Stromal cell of bone marrow (primary cell): ENCODE measurements at regions not wholly inside any gene's neighbourhood (a gene's known extent, or its start where the extent isn't known, plus 50 kb on each side); places are given as distances from the start of the nearest gene placed in this dataset.
"Not testable (repeated sequence)": the region's sequence is repeated elsewhere in the genome, so short reads cannot be mapped to it uniquely, and the experiment has no call there.

Experiments
- DNase-seq: peaks from one replicate; pipeline ENCODE4 v3.0.0-alpha.2; 2012; ENCODE audit warnings: low read depth

DNA sequence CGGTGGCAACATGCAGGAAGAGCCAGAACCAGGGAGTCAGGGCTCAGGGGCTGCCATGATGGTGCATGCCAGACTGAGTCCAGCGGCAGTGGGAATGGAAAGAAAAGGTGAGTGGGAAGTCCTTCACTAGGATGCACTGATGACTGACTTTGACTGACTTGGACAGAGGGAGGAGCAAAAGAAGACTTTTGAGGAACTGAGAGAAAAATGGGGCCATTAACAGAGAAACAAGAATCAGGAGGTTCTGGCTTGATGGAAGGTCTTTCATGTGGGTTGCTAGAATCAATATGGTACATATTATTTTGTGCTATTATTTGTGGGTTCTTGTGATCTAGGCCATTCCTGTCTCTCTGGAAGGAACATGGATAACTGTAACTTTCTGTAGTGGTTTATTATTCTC, 454.6 kb upstream of the PROX1 start:
- no peak for DNase-seq

DNA sequence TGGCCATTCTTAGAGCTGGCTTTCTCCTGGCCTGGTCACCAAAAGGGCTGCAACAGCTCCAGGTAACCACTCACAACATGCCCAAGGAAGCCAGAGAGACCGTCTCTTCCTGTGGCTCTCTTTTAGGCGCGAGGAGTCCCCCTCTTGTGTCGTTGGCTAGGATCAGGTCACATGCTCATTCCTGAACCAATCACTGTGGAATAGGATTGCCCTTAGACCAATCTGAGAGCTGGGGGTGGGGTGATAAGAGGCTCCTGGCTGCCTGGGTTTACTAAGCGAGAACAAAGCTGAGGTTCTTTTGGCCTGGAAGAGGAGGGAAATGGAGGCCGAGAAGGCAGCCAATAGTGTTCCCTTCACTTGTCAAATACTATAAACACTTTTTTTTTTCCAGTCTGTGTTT, 452.1 kb upstream of the PROX1 start:
- DNase-seq, result no peak

DNA sequence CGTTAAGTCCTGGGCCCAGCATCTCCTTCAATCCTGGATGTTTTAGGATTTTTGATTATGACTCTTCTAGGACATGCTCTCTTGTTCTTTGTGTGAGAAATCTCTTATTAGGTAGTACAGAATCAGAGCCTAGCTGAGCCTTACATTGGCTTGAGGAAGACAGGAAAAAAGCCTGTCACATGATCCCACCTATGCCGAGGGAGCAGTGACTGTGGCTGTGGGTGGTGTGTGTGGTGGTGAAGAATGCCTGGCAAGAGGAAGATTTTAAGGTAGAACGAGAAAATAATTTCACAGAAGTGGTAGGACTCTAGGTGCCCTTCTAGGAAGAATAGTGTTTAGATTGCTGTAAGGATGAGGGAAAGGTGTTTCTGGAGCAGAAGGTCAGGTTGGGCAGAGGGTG, 449.5 kb upstream of the PROX1 start:
- DNase-seq, result no peak

DNA sequence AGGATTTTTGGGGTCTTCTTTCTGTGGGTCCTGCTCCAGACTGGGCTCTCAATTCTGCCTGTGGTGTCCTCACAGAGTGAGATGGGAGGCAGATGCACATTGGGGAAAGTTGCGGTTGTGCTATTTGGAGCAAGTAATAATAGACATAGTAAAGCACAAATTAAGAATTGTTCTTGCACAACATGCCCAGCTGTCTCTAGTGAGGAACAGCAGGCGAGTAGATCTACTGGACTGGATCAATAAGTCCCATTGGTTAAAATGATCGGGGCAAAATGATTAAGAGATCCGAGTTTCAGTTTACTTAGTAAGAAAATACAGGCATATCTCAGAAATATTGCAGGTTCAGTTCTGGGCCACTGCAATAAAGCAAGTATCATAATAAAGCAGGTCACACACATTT, 448.3 kb upstream of the PROX1 start:
- no peak for DNase-seq

DNA sequence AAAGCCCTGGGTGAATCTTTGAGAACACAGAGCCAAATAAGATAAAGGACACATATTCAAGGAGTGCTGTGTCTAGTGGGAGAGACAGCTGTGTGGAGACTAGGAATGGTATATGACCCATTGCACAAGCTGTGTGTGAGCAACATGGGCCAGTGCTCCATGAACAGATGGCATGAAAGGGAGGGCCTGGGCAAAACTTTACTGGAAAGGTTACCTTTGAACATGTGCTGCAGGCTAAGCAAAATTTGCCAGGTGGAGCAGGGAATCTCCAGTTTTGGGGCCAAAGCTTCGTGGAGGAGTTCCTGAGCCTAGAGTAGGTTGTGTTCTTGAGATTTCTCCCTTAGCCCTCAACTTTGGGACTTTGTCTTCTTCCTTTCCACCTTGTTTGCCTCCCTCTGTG, 446.1 kb upstream of the PROX1 start:
- DNase-seq, result no peak

DNA sequence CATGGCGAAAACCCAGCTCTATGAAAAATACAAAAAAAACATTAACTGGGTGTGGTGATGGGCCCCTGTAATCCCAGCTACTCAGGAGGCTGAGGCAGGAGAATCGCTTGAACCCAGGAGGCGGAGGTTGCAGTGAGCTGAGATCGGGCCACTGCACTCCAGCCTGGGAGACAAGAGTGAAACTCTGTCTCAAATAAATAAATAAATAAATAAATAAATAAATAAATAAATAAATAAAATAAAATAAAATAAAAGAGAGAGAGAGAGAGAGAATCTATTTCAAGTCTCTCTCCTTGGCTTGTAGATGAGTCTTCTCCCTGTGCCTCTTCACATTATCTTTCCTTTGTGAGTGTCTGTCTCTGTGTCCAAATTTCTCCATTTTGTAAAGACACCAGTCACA, 442.6 kb upstream of the PROX1 start:
- not testable (repeated sequence) for DNase-seq

DNA sequence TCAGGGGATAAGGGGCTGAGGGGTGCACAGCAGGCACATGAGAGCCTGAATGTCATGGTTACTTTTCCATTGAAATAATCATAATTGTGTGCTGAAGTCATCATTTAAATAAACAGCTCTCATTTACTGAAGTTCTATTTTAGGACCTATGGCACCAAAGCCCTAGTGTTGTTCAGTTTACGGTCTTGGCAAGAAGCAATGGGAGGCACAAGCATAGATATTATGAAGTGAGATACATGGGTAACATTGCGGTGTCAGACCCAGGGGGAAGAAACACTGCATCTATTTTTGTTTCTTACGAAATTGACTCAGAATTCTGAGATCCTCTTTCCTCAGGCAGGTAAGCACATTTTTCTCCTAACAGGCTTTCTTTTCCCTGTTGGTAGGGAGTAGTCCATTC, 437.8 kb upstream of the PROX1 start:
- DNase-seq, result no peak

DNA sequence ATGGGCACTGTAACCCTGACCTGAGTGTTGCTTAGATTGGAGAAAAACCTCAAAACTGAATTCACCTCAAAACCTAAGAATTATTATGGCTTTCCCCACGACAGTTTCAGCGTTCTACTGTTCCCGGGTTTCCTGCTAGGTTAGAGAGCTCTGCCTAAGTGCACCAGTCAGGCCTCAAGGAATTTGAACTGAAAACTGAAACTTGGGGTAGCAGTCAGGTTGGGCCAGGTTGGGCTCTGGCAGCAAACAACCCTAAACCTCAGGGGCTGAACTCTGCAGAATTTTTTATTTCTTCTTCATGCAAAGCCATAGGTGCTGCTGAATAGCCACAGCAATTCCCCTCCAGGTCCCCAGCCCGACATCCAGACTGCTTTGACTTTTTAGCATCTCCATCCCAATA, 437.0 kb upstream of the PROX1 start:
- no peak for DNase-seq

DNA sequence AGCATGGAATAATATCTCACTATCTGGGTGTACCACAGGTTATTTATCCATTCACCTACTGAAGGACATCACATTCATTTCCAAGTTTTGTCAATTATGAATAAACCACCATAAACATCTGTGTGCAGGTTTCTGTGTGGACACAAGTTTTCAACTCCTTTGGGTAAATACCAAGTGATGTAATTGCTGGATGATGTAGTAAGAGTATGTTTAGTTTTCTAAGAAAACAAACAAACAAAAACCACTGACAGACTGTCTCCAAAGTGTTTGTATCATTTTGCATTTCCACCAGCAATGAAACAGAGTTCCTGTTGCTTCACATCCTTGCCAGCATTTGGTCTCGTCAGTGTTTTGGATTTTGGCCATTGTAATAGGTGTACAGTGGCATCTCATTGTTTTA, 435.7 kb upstream of the PROX1 start:
- no peak for DNase-seq

DNA sequence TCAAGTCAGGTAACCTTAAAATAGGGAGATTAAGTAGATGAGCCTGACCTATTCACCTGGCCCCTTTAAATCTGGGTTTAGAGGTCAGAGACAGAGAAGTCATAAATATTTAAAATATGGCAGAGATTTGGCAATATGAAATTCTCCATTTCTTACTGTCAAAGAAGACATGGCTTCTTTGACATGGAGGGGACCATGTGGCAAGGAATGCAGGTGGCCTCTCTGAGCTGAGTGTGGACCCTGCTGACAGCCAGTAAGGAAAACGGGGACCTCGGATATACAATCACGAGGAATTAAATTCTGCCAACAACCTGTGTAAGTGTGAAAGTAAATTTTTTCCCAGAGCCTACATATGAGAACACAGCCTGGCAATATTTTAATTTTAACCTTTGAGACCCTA, 427.5 kb upstream of the PROX1 start:
- no peak for DNase-seq

DNA sequence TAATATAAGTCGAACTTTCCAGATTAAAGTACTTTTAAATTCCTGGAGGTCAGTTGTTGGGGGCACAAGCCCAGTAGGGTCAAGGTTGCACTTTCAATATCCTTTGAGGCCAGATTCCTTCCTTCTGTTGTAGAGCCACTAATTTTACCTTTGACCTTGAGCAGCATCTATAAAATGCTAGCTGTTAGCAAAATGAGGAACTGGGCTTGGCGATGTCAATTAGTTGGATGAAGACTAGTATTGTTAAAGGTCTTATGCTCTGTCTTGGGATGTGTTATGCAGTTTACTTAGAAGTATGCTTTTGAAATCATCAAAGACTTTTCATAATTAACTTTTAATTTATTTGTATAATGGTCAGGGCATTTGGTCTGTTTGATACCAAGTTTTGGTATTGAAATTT, 425.9 kb upstream of the PROX1 start:
- DNase-seq, result no peak

DNA sequence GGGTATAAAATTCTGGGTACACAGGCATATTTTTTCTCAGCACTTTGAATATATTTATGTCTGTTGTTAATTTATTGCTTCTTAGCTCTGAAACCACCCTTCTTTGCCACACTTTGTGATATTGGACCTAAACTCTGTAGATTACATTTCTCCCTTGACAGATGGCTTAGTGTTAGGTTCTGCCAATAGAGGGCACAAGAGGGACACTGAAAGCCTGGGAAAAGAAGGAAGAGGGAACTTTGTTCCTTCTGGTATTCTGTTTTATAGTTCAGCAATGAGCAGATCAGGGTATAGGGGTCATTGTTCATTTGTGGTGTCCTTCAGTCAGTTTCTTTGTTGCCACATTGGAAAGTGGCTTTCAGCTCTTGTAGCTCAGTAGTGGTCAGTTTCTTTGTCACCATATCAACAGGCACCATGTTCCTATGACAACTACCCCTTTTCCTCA, 423.5 kb upstream of the PROX1 start:
- DNase-seq, result no peak

DNA sequence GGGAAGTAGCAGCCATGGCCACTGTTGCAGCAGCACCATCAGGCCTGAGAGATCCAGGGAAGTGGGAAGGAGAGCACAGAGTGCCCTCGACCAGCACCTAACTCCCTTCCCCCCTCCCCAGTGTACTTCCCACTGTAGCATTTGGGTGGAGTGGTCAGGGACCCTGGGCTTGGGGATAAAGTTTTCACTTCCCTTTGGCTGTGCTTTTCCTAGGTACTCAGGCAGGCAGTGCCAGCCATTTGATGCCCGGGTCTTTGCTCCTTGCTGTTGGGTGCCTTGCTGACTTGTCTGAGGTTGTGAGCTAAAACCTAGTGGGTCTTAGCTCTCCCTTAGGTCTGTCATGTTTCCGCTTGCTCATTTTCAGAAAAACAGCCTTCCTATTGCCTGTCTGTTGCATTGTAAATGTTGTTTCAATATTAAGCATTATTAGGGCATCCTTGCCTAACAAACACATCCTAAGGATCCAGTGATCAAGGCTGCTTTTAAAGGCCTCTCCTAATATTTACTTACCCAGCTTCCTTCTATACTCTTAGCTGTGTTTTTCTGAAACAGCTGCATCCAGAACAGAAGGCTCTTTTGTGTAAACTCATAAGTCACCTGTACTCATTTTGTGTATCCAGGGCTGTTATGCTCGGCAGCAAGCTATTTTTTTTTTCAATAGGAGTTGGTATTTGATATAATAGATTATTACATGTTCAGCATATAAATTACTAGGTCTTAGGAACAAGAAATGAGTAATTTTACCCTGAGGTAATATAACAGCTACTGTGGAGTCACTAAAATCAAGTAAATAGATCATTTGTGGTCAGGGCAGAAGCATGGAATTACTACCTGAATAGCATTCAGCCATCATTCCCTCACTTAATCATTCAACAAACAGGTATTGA, 418.6 kb upstream of the PROX1 start:
- DNase-seq, result no peak

DNA sequence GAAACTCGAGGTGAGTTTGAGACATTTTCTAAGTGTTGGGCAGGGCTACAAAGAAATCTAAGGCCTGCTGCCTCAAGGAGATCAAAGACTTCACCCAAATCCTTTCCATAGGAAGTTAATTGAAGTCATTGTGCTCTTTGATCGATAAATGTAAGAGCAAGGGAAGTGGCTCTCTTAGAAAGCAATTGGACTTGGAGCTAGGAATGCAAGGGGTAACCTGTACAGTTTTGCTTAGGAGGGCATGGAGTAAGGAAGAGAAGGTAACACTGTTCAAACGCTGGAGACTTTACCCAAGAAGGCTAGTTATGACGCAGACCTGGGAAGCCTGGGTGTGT, 418.0 kb upstream of the PROX1 start:
- DNase-seq, result no peak

DNA sequence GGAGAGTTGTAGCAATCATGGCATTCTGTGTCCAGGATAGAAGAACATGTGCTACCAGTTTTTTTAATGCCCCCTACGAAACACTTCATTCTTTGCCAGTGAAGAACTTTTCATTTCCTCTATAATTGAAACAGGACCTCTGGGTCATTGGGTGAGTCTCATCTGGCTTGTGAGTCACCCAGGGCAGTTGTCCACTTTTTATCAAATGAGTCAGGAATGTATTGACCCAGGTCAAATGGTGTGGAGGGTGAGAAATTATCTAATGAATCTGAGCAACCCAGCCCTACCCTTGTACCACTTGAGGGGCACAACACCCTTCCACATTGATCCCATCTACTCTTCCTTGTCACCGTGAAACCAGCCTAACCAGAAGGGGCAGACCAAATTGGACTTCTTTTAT, 417.3 kb upstream of the PROX1 start:
- DNase-seq, result no peak

DNA sequence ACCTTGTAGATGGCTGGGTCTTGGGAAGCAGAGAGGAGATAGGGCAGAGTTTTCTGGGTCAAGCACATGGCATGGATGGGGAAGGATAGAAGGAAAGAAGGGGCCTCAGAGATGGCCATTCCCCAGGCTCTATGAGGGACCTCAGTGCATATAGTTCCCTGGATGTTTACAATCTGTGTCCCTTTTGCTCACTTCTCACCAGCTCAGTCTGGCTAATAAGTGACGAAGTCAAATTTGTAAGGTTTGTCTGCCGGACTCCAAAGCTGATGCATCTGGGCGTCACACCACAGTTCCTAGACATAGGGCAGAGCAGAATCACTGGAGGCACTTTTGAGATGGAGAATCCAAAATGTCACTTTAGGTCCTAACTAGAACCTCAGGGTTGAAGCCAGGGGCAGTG, 416.4 kb upstream of the PROX1 start:
- DNase-seq, result no peak

DNA sequence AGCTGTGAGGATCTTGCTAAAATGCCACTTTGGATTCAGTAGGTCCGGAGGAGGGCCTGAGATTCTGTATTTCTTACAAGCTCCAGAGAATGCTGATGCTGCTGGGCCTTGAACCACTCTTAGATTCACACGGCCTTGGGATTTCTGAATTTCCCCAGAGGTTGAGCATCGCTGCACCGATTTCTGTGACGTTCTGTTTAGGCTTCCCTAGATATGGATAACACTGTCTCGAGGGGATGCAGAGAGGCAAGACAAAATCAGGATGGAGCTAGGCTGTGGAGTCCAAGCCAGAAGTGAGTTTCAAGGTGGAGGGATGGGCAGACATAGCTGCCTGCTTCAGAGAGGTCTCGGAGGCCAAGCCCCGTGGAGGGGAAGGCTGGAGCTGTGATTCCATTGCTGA, 415.9 kb upstream of the PROX1 start:
- DNase-seq, result no peak

DNA sequence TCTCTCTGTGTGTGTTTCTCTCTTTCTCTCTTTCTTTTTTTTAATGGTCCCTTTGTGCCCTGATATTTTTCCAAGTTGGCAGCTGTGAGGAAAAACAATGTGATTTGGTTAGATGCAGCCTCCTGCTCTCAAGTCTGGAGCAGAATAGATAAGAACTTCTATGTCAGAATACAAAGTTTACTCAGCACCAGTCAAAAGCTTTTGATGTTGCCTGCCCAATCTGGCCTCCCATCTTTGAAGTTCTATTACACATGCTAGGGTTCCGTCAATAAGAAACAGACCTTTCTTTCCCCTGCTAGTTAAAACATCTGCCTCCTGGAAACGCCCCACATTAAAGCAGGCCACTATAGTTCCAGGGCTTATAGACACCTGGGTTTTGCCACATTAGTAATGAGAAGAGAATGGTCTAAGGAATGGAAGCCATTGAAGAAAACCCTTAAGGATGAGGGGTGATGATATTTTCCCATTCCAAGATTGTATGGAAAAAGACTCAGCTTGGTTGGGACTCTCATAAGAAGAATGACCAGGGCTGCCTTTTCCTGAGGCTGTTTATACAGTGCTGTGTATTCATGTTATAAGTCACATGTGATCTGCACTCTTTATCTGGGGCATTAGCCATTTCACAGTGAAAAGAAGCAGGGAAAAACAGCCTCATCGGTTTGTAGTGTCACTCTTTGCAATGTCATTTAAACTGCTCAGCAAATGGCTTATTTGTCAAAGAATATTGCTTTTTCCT, 414.7 kb upstream of the PROX1 start:
- DNase-seq, result no peak

DNA sequence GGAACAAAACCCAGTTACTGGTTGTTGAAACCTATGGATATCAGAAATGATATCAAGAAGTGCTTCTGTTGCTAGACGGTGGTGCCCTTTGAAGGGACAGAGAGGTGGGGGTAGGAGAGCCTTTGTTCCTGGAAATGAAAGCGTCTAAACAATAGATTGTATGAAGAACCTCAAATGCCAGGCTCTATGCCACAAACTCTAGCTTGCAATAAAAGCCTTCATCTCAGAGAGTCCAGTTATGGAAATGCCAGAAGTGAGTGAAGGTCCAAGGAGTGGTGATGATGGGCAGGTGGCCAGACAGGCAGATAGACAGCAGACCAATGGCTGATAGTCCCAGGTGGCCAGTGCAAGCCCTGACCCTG, 414.1 kb upstream of the PROX1 start:
- no peak for DNase-seq

DNA sequence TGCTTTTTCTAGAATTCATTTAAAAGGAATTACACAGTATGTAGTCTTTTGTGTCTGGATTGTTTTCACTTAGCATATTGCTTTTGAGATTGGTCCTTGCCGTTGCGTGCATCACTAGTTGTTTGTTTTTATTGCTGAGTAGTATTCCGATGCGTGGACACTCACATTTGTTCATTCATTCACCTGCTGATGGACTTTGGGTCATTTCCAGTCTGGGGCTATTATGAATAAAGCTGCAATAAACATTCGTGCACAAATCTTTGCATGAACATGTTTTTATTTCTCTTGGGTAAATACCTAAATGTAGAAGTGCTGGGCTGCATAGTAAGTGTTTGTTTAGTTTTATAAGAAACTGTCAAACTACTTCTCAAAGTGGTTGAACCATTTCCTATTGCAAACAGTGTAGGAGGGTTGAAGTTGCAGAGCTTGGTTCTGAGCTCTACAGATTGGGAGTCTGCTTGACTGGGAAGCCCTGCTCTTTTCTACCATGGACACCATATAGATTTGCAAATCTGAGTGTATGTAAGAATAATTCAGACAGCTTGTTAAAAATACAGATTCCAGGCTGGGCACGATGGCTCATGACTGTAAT, 404.7 kb upstream of the PROX1 start:
- no peak for DNase-seq

DNA sequence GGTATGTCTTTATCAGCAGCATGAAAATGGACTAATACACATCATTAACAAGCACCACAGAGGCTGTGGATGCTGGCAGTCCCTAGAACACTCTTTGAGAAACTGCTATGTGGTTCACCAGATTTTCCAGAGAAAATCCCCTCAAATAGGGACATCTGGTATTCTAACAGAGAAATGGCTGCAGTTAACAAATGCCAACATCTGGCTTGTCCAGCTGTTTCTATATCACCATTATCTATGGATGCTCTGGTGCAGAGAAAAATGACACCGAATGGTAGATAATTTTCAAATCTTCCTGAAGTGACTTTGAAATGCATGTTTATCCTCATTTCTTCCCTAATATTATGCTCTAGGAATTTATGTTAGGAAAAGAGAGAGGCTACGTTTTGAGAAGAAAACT, 403.5 kb upstream of the PROX1 start:
- no peak for DNase-seq

DNA sequence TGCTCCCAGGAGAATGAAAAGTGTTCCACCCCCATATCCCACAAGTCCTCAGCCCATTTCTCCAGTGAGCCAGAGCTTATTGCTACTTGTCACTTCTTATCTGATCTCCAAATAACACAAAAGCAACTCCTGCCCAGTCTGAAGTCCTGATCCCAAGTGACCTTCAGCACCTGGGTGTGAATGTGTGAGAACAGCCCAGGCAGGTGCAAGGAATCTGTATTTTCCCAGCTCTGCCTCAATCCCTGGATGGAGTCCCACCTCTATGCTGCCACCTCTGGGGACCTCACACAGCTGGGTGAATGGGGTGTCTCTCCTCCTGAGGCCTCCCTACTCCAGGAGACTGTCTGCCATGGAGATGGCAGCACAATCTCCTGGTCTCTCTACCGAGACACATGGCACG, 402.4 kb upstream of the PROX1 start:
- DNase-seq, result no peak

DNA sequence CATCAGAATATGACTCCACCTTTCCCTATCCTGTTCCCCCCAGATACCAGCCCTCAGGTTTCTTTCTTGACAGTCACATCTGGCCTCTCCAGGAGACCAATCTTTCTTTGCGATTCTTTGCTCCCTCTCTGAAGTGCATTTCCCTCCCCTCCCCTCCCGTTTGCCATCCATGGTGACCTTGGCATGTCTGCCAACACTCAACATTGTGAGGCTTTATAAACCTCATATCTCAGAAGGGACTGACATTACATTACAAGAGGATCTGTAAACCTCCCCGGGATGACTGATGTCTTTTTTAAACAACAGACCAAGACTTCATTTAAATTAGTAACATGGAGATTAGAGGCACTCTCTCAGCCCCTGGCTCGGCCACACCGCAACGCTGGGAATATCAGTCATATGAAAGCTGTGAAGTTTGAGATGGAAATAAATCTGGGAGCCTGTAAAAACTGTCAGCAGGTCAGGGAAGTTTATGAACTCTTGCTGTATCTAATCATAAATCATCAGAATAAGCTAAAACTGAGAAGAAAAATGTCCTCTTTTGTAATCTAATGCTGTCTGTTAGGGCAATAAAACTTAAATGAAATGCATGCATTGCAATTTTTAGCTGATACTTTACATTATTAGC, 401.7 kb upstream of the PROX1 start:
- no peak for DNase-seq
